Right lobe of liver (tissue), 4 donors: ENCODE measurements at regions not wholly inside any gene's neighbourhood (a gene's known extent, or its start where the extent isn't known, plus 50 kb on each side); places are given as distances from the start of the nearest gene placed in this dataset.
"Not testable (repeated sequence)": the region's sequence is repeated elsewhere in the genome, so short reads cannot be mapped to it uniquely, and the experiment has no call there.

ENCODE experiments used
- POLR2A ChIP-seq: fragments of 450-650 bp; IDR thresholded peaks from one replicate; pipeline ENCODE4 v1.6.1; 2017; ENCODE audit warnings: antibody characterized with exemption, mild to moderate bottlenecking
- TF ChIP-seq, protein P1 (sequence below), 4 donors: fragments of 200-600 bp in 3 of 4; fragments of 450-650 bp in 1 of 4; IDR thresholded peaks; one replicate each; pipeline versions ENCODE4 v1.5.1 to v1.8.0; 2016 to 2022; ENCODE audit warnings: antibody characterized with exemption in 4 of 4, mild to moderate bottlenecking in 2 of 4
- donor health status: DM: no; HTN: no; CAD: no.
- donor health status: DM: no; HTN: no; CAD: no.
- donor health status: DM: no; HTN: yes; CAD: no.

DNA sequence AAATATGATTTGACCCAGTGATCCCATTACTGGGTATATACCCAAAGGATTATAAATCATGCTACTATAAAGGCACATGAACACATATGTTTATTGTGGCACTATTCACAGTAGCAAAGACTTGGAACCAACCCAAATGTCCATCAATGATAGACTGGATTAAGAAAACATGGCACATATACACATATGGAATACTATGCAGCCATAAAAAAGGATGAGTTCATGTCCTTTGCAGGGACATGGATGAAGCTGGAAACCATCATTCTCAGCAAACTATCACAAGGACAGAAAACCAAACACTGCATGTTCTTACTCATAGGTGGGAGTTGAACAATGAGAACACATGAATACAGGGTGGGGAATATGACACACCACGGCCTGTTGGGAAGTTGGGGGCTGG is 330.5 kb upstream of the HNRNPA3 start:
- not testable (repeated sequence) for TF ChIP-seq POLR2A
- TF ChIP-seq, protein P1, sequence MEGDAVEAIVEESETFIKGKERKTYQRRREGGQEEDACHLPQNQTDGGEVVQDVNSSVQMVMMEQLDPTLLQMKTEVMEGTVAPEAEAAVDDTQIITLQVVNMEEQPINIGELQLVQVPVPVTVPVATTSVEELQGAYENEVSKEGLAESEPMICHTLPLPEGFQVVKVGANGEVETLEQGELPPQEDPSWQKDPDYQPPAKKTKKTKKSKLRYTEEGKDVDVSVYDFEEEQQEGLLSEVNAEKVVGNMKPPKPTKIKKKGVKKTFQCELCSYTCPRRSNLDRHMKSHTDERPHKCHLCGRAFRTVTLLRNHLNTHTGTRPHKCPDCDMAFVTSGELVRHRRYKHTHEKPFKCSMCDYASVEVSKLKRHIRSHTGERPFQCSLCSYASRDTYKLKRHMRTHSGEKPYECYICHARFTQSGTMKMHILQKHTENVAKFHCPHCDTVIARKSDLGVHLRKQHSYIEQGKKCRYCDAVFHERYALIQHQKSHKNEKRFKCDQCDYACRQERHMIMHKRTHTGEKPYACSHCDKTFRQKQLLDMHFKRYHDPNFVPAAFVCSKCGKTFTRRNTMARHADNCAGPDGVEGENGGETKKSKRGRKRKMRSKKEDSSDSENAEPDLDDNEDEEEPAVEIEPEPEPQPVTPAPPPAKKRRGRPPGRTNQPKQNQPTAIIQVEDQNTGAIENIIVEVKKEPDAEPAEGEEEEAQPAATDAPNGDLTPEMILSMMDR (IDR thresholded peaks at IDR 0.05): not testable (repeated sequence)
